H1 (cell line): ENCODE measurements at regions not wholly inside any gene's neighbourhood (a gene's known extent, or its start where the extent isn't known, plus 50 kb on each side); places are given as distances from the start of the nearest gene placed in this dataset.
A peak's percentile ranks its signal among the peaks of the same experiment; 100 is the strongest.

Source experiments
- CTCF ChIA-PET: fragments of 300-600 bp; sonication (Branson Sonifier 250); formaldehyde crosslinking; loops from one replicate; lab custom pipeline; 2021; ENCODE audit not compliant: partially characterized antibody; lab: Charles Lee
- POLR2A ChIA-PET: fragments of 300-600 bp; sonication (Branson Sonifier 250); formaldehyde crosslinking; loops from one replicate; lab custom pipeline; 2021; ENCODE audit warnings: inconsistent platforms; ENCODE audit not compliant: partially characterized antibody; lab: Charles Lee
- DNase-seq, 2 experiments: peaks; one replicate each; pipeline versions ENCODE4 v3.0.0 to v3.0.0-alpha.2; 2010 to 2022; ENCODE audit warnings: low spot score in 2 of 2, low read depth in 1 of 2, mixed read lengths in 1 of 2
- FAIRE-seq: peaks from 2 replicates; lab custom pipeline; 2011; peaks lifted over from hg19 to GRCh38; lab: Jason Lieb, UNC
- H2AFZ ChIP-seq: 2 replicates; pipeline ENCODE4 v1.8.1; 2012; ENCODE audit warnings: low read length, inconsistent platforms
- H2AK5ac ChIP-seq: 2 replicates; pipeline ENCODE4 v1.6.1; 2013; ENCODE audit warnings: low read depth, low read length
- H2BK120ac ChIP-seq: replicated peaks from 2 replicates; pipeline ENCODE3; 2013; ENCODE audit warnings: low read depth, low read length, inconsistent platforms
- H2BK12ac ChIP-seq: 2 replicates; pipeline ENCODE4 v1.6.1; 2013; ENCODE audit warnings: low read depth, low read length
- H2BK15ac ChIP-seq: 2 replicates; pipeline ENCODE4 v1.6.1; 2013; ENCODE audit warnings: low read length
- H2BK20ac ChIP-seq: 2 replicates; pipeline ENCODE4 v1.6.1; 2013; ENCODE audit warnings: low read length
- H2BK5ac ChIP-seq: 2 replicates; pipeline ENCODE4 v1.6.1; 2013; ENCODE audit warnings: low read depth, low read length
- H3K14ac ChIP-seq: 2 replicates; pipeline ENCODE4 v1.6.1; 2013; ENCODE audit warnings: inconsistent platforms; ENCODE audit not compliant: insufficient read length
- H3K18ac ChIP-seq: 2 replicates; pipeline ENCODE4 v1.6.1; 2013; ENCODE audit warnings: low read length; ENCODE audit errors: extremely low read depth
- H3K23ac ChIP-seq: 2 replicates; pipeline ENCODE4 v1.6.1; 2013; ENCODE audit warnings: inconsistent platforms; ENCODE audit not compliant: insufficient read length
- H3K23me2 ChIP-seq: 2 replicates; pipeline ENCODE4 v1.6.1; 2013; ENCODE audit warnings: low read depth, low read length
- H3K27ac ChIP-seq: 2 replicates; pipeline ENCODE4 v1.6.1; 2011; ENCODE audit warnings: low read depth, low read length, inconsistent platforms
- H3K27me3 ChIP-seq, 4 experiments: replicated peaks in 1 of 4; 1 replicate in 1 of 4; 2 replicates in 3 of 4; pipeline versions ENCODE4 v1.6.1 to v1.8.1; 2011 to 2013; ENCODE audit warnings: low read length in 3 of 4, mild to moderate bottlenecking in 3 of 4, inconsistent platforms in 2 of 4, mixed read lengths in 2 of 4, moderate library complexity in 1 of 4; ENCODE audit not compliant: control insufficient read depth in 3 of 4, insufficient read depth in 3 of 4; ENCODE audit errors: extremely low read depth in 1 of 4
- H3K36me3 ChIP-seq, 4 experiments: 2 replicates each; pipeline versions ENCODE4 v1.6.1 to v1.8.1; 2011 to 2013; ENCODE audit warnings: mild to moderate bottlenecking in 4 of 4, low read length in 3 of 4, moderate library complexity in 2 of 4, control low read depth in 1 of 4, inconsistent platforms in 1 of 4; ENCODE audit not compliant: insufficient read depth in 4 of 4, control insufficient read depth in 2 of 4
- H3K4ac ChIP-seq: replicated peaks from 2 replicates; pipeline ENCODE3; 2013; ENCODE audit warnings: low read length, low read depth, mixed read lengths, inconsistent platforms; ENCODE audit not compliant: insufficient read length
- H3K4me1 ChIP-seq, 4 experiments: replicated peaks in 1 of 4; 1 replicate in 1 of 4; 2 replicates in 3 of 4; pipeline versions ENCODE4 v1.6.1 to v1.8.1; 2011 to 2013; ENCODE audit warnings: low read length in 3 of 4, inconsistent platforms in 2 of 4, mixed read lengths in 1 of 4; ENCODE audit not compliant: insufficient read depth in 4 of 4, control insufficient read depth in 3 of 4
- H3K4me2 ChIP-seq, 2 experiments: 2 replicates each; pipeline versions ENCODE4 v1.6.1 to v1.8.1; 2011 to 2013; ENCODE audit warnings: low read depth in 2 of 2, low read length in 2 of 2, control low read depth in 1 of 2, inconsistent platforms in 1 of 2, mild to moderate bottlenecking in 1 of 2; ENCODE audit not compliant: insufficient read depth in 1 of 2
- H3K4me3 ChIP-seq, 4 experiments: fragments of 200-600, 300-600 bp in 1 of 4; sonication (generic), shearing (Covaris generic), sonication (Bioruptor Twin) in 1 of 4; 2 replicates each; pipeline versions ENCODE4 v1.5.1 to v1.8.1; 2011 to 2016; ENCODE audit warnings: low read length in 4 of 4, low read depth in 3 of 4, control low read depth in 2 of 4, inconsistent platforms in 2 of 4, mild to moderate bottlenecking in 2 of 4, mixed read lengths in 1 of 4, moderate library complexity in 1 of 4; ENCODE audit not compliant: insufficient read depth in 2 of 4; ENCODE audit errors: extremely low read depth in 1 of 4
- H3K56ac ChIP-seq: replicated peaks from 2 replicates; pipeline ENCODE3; 2013; ENCODE audit warnings: low read depth, mild to moderate bottlenecking, mixed read lengths, low read length, inconsistent platforms; ENCODE audit not compliant: insufficient read length
- H3K79me1 ChIP-seq: 2 replicates; pipeline ENCODE4 v1.6.1; 2013; ENCODE audit warnings: low read depth, low read length, control low read depth
- H3K79me2 ChIP-seq, 2 experiments: 2 replicates each; pipeline versions ENCODE4 v1.6.1 to v1.8.1; 2012 to 2013; ENCODE audit warnings: low read length in 2 of 2, mild to moderate bottlenecking in 2 of 2, inconsistent platforms in 1 of 2; ENCODE audit not compliant: insufficient read depth in 2 of 2, control insufficient read depth in 1 of 2
- H3K9ac ChIP-seq, 4 experiments: replicated peaks in 1 of 4; 1 replicate in 1 of 4; 2 replicates in 3 of 4; pipeline versions ENCODE4 v1.6.1 to v1.8.1; 2011 to 2013; ENCODE audit warnings: low read depth in 3 of 4, low read length in 3 of 4, control low read depth in 2 of 4, mild to moderate bottlenecking in 2 of 4, moderate library complexity in 2 of 4, inconsistent platforms in 1 of 4; ENCODE audit errors: extremely low read depth in 1 of 4
- H3K9me3 ChIP-seq, 2 experiments: 2 replicates each; pipeline versions ENCODE4 v1.6.1 to v1.8.1; 2012 to 2013; ENCODE audit warnings: mild to moderate bottlenecking in 2 of 2, moderate library complexity in 2 of 2, control low read depth in 1 of 2, inconsistent platforms in 1 of 2, low read depth in 1 of 2, low read length in 1 of 2, mixed read lengths in 1 of 2; ENCODE audit not compliant: insufficient read depth in 2 of 2
- H4K20me1 ChIP-seq, 2 experiments: replicated peaks in 1 of 2; 2 replicates each; pipeline versions ENCODE3 to v1.8.1; 2011 to 2013; ENCODE audit warnings: inconsistent platforms in 2 of 2, low read length in 2 of 2, mild to moderate bottlenecking in 1 of 2; ENCODE audit not compliant: insufficient read depth in 2 of 2, control insufficient read depth in 1 of 2
- H4K5ac ChIP-seq: 2 replicates; pipeline ENCODE4 v1.6.1; 2013; ENCODE audit warnings: low read length, low read depth, mixed read lengths, inconsistent platforms; ENCODE audit not compliant: insufficient read length
- H4K8ac ChIP-seq: 2 replicates; pipeline ENCODE4 v1.8.0; 2013; ENCODE audit warnings: mild to moderate bottlenecking, moderate library complexity, low read length, inconsistent platforms; ENCODE audit not compliant: insufficient read depth; ENCODE audit errors: extremely low read depth
- H4K91ac ChIP-seq: replicated peaks from 2 replicates; pipeline ENCODE3; 2013; ENCODE audit warnings: low read length, mixed read lengths, inconsistent platforms; ENCODE audit not compliant: insufficient read length
- BACH1 ChIP-seq: IDR thresholded peaks from 2 replicates; pipeline ENCODE4 v1.6.1; 2012; ENCODE audit warnings: low read length, improper control_type of control experiment
- RFX5 ChIP-seq: IDR thresholded peaks from 2 replicates; pipeline ENCODE4 v1.6.1; 2011; ENCODE audit warnings: low read depth, low read length, improper control_type of control experiment, borderline replicate concordance
- WGBS, 2 experiments: shearing (Covaris generic) in 1 of 2; methylation state at CpG; one replicate each; pipeline versions ENCODE4 v1.1.6 to v1.1.7; 2013 to 2015; ENCODE audit warnings: low lambda C conversion rate in 2 of 2, mixed read lengths in 2 of 2, inconsistent platforms in 1 of 2, low coverage in 1 of 2, missing lambda C conversion rate in 1 of 2; ENCODE audit not compliant: insufficient replicate concordance in 2 of 2, insufficient coverage in 1 of 2, insufficient read length in 1 of 2; ENCODE audit errors: extremely low coverage in 1 of 2, missing lambda C conversion rate in 1 of 2; 5-methylcytosine and 5-hydroxymethylcytosine counted together

GRCh38 chr7:119572541-119572940, 700.4 kb upstream of the KCND2 start:
- Histone ChIP-seq H3K4ac (no peak overlapping the region), H3K27me3 (no peaks in the 10 kb centered on the region), H3K27ac (no peak overlapping the region), H2BK12ac (no peak overlapping the region), H4K8ac (peak overlapping the region; percentile 77; the same call in 1 of the 2 replicates), H3K9me3 (no peaks in the 10 kb centered on the region), H2BK120ac (peak overlapping the region; percentile 4), H3K4me2 (no peak overlapping the region), H3K9ac (no peak overlapping the region), H3K4me3 (no peak overlapping the region), H4K91ac (no peak overlapping the region), H2AK5ac (no peak overlapping the region), H3K23ac (no peak overlapping the region), H2BK15ac (peak overlapping the region; percentile 29; the same call in 1 of the 2 replicates), H2BK20ac (no peak overlapping the region), H2AFZ (peak overlapping the region; percentile 88), H3K36me3 (no peaks in the 10 kb centered on the region), H3K23me2 (no peaks in the 10 kb centered on the region), H3K79me2 (no peaks in the 10 kb centered on the region), H3K14ac (no peak overlapping the region), H4K20me1 (no peaks in the 10 kb centered on the region), H3K4me1 (0 out of 7 replicates have a peak, but pooled peaks cover 0 to 2% (median 0%) of the 10 kb centered on the region in 4 experiments), H3K18ac (no peak overlapping the region), H3K79me1 (no peaks in the 10 kb centered on the region), H4K5ac (no peak overlapping the region), H3K56ac (no peak overlapping the region), H2BK5ac (peak overlapping the region; percentile 9; the same call in 1 of the 2 replicates)
- ChIA-PET POLR2A (no interaction called here), CTCF (interaction anchor here (0.9 to 1.0 kb wide), 3 partner anchors 18 to 362 kb away, joined by 3 read pairs; no protein-coding TSS in a partner anchor)
- 96% methylated on average over 5 of the region's 5 CpGs; no CpG with 5 or more reads in 1 of the 2 experiments for WGBS, 2 experiments
- DNase-seq, result no peak
- TF ChIP-seq RFX5, result no peak
- TF ChIP-seq BACH1, result no peak
- no peak for FAIRE-seq
